Endodermal cell (in vitro differentiated cells): ENCODE measurements at regions not wholly inside any gene's neighbourhood (a gene's known extent, or its start where the extent isn't known, plus 50 kb on each side); places are given as distances from the start of the nearest gene placed in this dataset.

ENCODE experiments used
- DNase-seq: peaks from one replicate; pipeline ENCODE4 v3.0.0-alpha.2; 2017
- H3K27ac ChIP-seq: 2 replicates; pipeline ENCODE4 v1.5.1; 2013; ENCODE audit warnings: mild to moderate bottlenecking, low read depth, low read length, moderate library complexity
- H3K27me3 ChIP-seq: 2 replicates; pipeline ENCODE4 v1.6.1; 2013; ENCODE audit warnings: mild to moderate bottlenecking, low read length, moderate library complexity; ENCODE audit not compliant: insufficient read depth, control insufficient read depth, poor library complexity, severe bottlenecking
- H3K36me3 ChIP-seq: 2 replicates; pipeline ENCODE4 v1.7.0; 2013; ENCODE audit warnings: mild to moderate bottlenecking, low read length, moderate library complexity; ENCODE audit not compliant: control insufficient read depth, insufficient read depth
- H3K4me1 ChIP-seq: one replicate; pipeline ENCODE4 v1.7.0; 2013; ENCODE audit warnings: low read length; ENCODE audit not compliant: control insufficient read depth, insufficient read depth
- H3K4me3 ChIP-seq: 2 replicates; pipeline ENCODE4 v1.5.1; 2013; ENCODE audit warnings: mild to moderate bottlenecking, low read length, moderate library complexity
- H3K9ac ChIP-seq: 2 replicates; pipeline ENCODE4 v1.6.1; 2013; ENCODE audit warnings: mild to moderate bottlenecking, low read length, moderate library complexity; ENCODE audit not compliant: poor library complexity, severe bottlenecking; ENCODE audit errors: extremely low read depth
- H3K9me3 ChIP-seq: 2 replicates; pipeline ENCODE4 v1.6.1; 2013; ENCODE audit warnings: mild to moderate bottlenecking, low read length, moderate library complexity; ENCODE audit not compliant: control insufficient read depth
- H3K27ac Mint-ChIP-seq: 2 replicates; pipeline ENCODE4 v1.8.0; 2020; ENCODE audit warnings: mixed read lengths
- H3K27me3 Mint-ChIP-seq: 2 replicates; pipeline ENCODE4 v1.8.0; 2021; ENCODE audit warnings: mild to moderate bottlenecking, mixed read lengths; ENCODE audit not compliant: insufficient read depth
- H3K36me3 Mint-ChIP-seq: 2 replicates; pipeline ENCODE4 v1.8.0; 2020; ENCODE audit warnings: low read depth, mixed read lengths
- H3K4me1 Mint-ChIP-seq: 2 replicates; pipeline ENCODE4 v1.8.0; 2020; ENCODE audit warnings: mixed read lengths
- H3K4me3 Mint-ChIP-seq: 2 replicates; pipeline ENCODE4 v1.8.0; 2020; ENCODE audit warnings: mild to moderate bottlenecking, moderate library complexity, mixed read lengths
- H3K9me3 Mint-ChIP-seq: 2 replicates; pipeline ENCODE4 v1.8.0; 2020; ENCODE audit warnings: mild to moderate bottlenecking, mixed read lengths
- CTCF ChIP-seq: fragments of 200-600 bp; sonication (generic); conservative IDR thresholded peaks from 2 replicates; pipeline ENCODE4 v1.5.0; 2021; ENCODE audit warnings: antibody characterized with exemption, mild to moderate bottlenecking
- WGBS, 2 experiments: methylation state at CpG; one replicate each; pipeline versions ENCODE4 v1.1.5 to v1.1.7; 2013; ENCODE audit warnings: missing lambda C conversion rate in 2 of 2, mixed read lengths in 1 of 2; ENCODE audit not compliant: insufficient coverage in 1 of 2, insufficient read length in 1 of 2; 5-methylcytosine and 5-hydroxymethylcytosine counted together

- TF ChIP-seq CTCF = no peak
- no peak overlapping the region for H3K27ac ChIP-seq
- peaks cover 91% of the 10 kb centered on the region for H3K9me3 Mint-ChIP-seq
- no peak overlapping the region for H3K4me3 ChIP-seq
- H3K27ac Mint-ChIP-seq = no peak overlapping the region
- no peaks in the 10 kb centered on the region for H3K4me1 ChIP-seq
- peaks cover 17% of the 10 kb centered on the region for H3K9me3 ChIP-seq
- H3K36me3 ChIP-seq = no peaks in the 10 kb centered on the region
- H3K9ac ChIP-seq = no peak overlapping the region
- H3K4me3 Mint-ChIP-seq = no peak overlapping the region
- DNase-seq = no peak
- no peaks in the 10 kb centered on the region for H3K27me3 Mint-ChIP-seq
- WGBS, 2 experiments = 81 to 89% methylated on average over 12 to 16 of the region's 16 CpGs
- H3K36me3 Mint-ChIP-seq = no peaks in the 10 kb centered on the region
- no peaks in the 10 kb centered on the region for H3K4me1 Mint-ChIP-seq
- H3K27me3 ChIP-seq = no peaks in the 10 kb centered on the region
Observed at GRCh38 chr10:37701781-37702493, 155.5 kb downstream of the ZNF248 start.

GRCh38 chr10:37700886-37701780 is 156.3 kb downstream of the ZNF248 start:
- DNase-seq = no peak

GRCh38 chr10:37687581-37687980 is 169.8 kb downstream of the ZNF248 start:
- peaks cover 2% of the 10 kb centered on the region for H3K36me3 Mint-ChIP-seq
- no peak overlapping the region for H3K9ac ChIP-seq
- H3K36me3 ChIP-seq = no peaks in the 10 kb centered on the region
- H3K9me3 Mint-ChIP-seq = peaks cover 92% of the 10 kb centered on the region
- no peaks in the 10 kb centered on the region for H3K27me3 ChIP-seq
- no peaks in the 10 kb centered on the region for H3K4me1 ChIP-seq
- no peak overlapping the region for H3K27ac ChIP-seq
- H3K27me3 Mint-ChIP-seq = no peaks in the 10 kb centered on the region
- no peak overlapping the region for H3K27ac Mint-ChIP-seq
- no peaks in the 10 kb centered on the region for H3K4me1 Mint-ChIP-seq
- no peak for TF ChIP-seq CTCF
- DNase-seq = no peak
- 40 to 63% methylated on average over 1 to 3 of the region's 3 CpGs for WGBS, 2 experiments
- no peak overlapping the region for H3K4me3 ChIP-seq
- H3K4me3 Mint-ChIP-seq = no peak overlapping the region
- peaks cover 80% of the 10 kb centered on the region for H3K9me3 ChIP-seq

More at GRCh38 chr10:37700886-37701780, 156.3 kb downstream of the ZNF248 start:
- H3K4me1 Mint-ChIP-seq = no peaks in the 10 kb centered on the region
- no peaks in the 10 kb centered on the region for H3K27me3 Mint-ChIP-seq
- H3K4me1 ChIP-seq = no peaks in the 10 kb centered on the region
- WGBS, 2 experiments = 80 to 82% methylated on average over 14 to 37 of the region's 37 CpGs
- H3K9me3 ChIP-seq = peaks cover 10% of the 10 kb centered on the region
- H3K27ac ChIP-seq = no peak overlapping the region
- H3K27me3 ChIP-seq = no peaks in the 10 kb centered on the region
- no peaks in the 10 kb centered on the region for H3K36me3 Mint-ChIP-seq
- no peak overlapping the region for H3K4me3 Mint-ChIP-seq
- H3K27ac Mint-ChIP-seq = no peak overlapping the region
- H3K9ac ChIP-seq = no peak overlapping the region
- H3K4me3 ChIP-seq = no peak overlapping the region
- no peak for TF ChIP-seq CTCF
- H3K36me3 ChIP-seq = no peaks in the 10 kb centered on the region
- H3K9me3 Mint-ChIP-seq = peaks cover 91% of the 10 kb centered on the region
